HG03066 (cell line): ENCODE measurements at regions not wholly inside any gene's neighbourhood (a gene's known extent, or its start where the extent isn't known, plus 50 kb on each side); places are given as distances from the start of the nearest gene placed in this dataset.

Source experiments
- ATAC-seq: cut with Tn5 transposase; IDR thresholded peaks from one replicate; pipeline ENCODE4 v1.9.1; 2021; ENCODE audit warnings: low read depth; ENCODE audit not compliant: unreplicated experiment

DNA sequence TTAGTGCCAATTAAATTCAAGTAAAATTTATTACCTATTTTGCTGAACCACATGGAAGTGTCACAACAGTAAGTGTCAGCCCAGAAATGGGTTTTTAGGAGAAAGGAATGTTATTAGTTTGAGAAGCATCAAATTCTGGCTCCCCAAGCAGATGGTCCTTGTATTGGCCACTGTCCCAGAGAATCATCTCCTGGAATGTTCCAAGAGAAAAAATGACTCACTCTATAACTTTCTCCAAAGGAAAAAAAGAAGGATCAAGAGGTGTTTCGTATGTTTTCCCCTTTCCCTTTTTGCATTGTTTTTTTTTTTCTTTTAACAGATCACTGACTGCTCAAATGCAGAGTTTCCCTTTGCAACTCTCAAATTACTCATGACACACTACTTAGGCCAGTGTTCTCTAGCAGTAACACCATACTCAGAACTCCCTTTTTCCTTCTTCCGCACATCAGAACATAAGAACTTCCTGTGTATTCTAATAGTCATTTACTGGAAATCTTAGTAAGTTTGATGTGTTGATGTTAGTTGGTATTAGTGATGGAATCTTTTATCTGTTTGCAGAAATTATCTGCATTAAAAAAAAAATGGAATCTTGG is 390.3 kb downstream of the GPD2 start:
- no peak for ATAC-seq

DNA sequence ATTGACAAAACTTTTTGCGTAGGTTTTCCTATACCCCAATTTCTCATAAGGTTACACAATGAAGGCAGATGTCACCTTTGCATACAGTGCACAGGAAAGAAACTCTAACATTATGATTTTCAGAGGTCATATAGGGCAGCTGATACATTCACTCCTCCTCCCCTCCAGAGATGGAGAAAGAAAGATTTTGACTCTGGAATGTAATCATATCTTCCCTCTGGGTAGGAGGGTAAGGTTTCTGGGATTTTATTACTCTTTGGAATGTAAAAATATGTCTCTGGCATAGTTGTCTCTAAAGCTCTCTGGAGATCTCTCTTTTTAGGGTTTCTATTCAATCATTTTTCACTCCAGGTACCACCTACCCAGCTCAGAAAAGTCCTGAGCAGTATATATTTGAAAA is 398.3 kb downstream of the GPD2 start:
- ATAC-seq: no peak

DNA sequence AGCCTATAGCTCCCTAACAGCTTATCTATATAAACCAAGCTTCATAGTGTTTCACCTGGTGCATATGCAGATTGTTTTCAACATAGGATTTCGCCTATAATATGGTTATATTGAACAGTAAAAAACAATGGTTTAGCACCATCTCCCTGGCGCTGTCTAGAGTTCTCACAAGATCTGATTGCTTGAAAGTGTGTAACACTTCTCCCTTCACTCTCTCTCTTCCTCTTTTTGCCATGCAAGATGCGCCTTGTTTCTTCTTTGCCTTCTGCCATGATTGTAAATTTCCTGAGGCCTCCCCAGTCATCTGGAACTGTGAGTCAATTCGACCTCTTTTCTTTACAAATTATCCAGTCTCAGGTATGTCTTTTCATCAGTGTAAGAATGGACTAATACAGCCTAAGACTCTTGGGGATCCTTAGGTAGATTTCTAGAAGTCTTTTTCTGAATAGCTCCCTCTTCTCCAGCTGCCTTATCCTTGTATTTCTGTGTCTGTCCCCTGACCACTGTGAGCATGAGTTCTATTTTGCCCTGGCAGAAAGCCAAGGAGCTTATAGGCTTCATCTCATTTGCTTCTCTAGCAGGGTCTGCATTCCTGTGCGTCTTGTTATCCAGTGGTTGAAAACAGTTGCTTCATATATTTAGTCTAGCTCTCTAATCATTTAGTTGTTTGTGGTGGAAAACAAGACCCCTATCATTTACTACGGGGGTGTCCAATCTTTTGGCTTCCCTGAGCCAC is 401.6 kb downstream of the GPD2 start:
- ATAC-seq: no peak

DNA sequence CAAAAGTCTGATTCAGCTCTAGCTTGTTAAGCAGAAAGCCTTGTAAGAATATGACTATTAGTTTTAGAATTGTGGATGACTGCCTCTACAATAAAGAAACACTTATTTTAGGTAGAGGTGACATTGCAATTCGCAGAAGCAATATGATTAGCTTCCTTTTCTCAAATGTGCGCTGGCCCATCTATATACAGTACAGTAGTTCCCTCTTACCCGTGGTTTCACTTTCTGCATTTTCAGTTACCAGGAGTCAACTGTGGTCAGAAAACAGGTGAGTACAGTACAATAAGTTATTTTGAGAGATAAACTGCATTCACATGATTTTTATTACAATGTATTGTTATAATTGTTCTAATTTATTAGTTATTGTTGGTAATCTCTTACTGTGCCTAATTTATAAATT is 405.1 kb downstream of the GPD2 start:
- ATAC-seq: peak; percentile 52

DNA sequence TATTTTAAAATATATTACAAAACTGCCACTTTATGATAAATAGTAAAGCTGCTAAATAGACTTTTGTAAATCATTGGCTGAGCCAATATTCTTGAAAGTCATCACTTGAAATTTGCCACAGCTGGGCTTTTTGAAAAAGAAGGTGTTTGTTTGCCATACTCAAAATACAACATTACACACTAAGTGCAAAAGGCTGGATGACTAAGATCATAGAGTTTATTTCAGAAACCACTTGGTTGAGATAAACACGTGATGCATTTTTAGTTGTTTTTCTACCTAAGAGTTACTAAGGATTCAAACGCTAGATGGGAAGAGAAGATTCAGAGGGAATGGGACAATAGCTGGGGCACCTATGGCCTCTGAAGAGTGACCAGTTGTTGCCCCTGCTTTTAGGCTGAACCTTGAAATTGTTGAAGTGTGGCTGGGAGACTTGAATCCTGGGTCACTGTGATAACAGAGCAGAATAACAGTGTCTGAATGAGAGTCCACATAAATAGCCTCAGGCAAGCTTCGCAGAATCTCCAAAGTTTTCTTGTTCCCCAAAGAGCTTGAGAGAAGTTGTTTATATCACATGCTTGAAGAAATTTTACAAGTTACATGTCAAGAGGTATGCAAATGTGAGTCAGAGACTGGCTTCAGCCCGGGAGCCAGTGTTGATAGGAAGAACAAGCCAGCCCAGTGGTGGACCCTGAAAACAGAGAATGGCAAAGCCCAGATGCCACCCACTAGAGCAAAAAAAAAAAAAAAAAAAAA is 409.8 kb downstream of the GPD2 start:
- ATAC-seq: no peak

DNA sequence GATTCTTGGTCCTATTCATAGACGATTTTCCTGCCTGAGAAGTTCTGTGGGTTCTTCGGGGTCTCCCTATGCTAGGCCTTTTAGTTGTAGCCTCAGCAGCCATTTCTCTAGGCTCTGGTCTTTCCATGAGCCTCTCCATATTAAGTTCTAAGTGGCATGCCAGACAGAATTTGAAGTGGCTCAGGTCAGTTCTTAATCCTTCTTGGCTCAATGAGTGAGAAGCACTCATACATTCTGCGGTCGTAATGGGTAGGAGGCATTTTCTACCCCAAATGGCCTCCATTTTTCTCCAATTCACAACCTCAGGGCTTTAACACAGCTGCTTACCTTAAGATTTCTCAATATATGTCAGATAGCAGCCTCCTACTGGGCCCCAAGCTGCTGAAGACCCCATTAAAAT is 405.3 kb upstream of the GALNT5 start:
- no peak for ATAC-seq

DNA sequence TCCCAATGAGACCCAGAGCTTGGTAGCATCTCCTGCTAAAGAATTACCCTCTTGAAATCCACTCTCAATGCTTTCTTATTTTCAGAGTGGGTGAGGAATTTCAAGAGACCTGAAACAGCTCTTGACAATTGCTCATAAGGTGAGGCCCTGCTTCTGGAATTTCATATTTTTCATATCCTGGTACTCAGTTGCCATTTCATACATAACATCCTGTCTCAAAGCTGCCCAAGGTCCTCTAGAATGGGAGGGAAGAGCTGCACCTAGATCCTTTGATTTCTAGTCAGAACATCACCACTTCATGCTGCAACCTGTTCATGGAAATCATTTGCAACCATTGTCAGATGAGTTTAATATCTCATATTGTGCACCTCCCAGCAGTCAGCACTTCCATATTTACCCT is 404.8 kb upstream of the GALNT5 start:
- no peak for ATAC-seq

DNA sequence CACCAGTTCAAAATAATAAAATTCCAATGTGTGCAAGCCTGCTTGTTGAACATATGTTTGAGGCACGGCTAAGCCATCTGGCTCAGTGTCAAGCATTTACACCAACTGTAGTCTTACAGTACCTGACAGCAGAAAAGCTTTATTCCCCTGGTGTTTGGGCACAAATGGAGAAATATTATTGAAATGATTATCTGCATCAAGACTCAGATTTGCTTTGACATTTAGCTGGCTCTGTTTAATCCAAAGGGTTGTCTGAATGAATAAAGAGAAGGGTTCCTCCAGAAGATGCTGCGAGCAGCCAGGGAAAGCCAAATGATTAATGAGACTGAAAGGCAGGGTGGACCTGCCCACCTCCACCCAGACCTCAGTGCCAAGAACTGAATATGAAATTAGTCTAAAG is 393.2 kb upstream of the GALNT5 start:
- ATAC-seq: no peak

DNA sequence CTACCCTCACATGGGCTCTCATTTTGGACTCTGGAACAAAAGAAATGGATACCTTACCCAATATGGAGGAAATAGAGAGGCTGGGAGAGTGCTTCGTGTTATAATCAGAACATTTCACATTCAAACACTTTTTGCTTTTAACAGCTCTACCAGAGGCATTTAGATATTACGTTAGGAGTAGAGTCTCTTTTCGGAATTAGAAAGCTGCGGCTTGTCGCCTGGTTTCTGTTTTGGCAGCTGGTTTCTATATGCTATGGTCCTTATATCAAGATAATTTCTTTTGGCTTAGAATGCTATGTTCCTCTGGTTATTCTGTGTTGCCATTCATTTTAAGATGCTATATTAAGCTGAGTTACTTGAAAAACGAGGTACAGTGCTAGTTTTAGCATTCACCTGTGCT is 392.8 kb upstream of the GALNT5 start:
- ATAC-seq: no peak

DNA sequence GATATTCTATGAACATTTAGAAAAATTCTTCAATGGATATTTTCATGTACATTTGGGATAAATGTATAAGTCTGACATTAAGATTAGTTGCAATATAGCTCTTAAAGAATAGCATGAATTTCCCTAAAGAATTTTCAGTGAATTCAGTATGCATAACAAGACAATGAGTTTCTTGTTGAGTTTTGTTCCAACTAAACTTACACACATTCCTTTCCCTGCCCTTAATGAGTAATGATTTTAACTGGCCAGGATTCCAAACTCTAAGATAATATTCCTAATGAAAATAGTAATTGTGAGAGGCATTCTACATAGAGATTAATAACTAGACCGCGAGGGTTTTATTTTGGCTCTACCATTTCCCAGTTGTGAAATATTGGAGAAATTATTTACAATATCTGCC is 390.3 kb upstream of the GALNT5 start:
- no peak for ATAC-seq

DNA sequence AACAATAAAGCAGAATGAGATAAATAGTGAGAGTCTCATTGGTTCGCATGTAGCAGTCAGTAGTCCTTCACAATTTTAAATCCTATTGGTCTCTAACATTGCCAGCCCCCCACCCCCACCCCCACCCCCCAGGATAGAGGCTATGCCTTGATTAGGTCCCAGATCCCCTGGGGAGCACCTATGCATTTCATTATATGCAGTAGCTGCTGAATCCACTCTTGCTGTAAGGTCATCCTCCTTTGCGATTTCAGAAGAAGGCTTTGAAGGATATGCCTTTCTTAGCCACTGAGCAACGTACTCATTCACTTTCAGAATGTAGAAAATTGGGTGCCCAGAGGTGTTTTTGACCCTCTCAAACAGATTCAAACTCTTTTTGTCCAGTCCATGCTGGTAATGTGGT is 382.8 kb upstream of the GALNT5 start:
- no peak for ATAC-seq

DNA sequence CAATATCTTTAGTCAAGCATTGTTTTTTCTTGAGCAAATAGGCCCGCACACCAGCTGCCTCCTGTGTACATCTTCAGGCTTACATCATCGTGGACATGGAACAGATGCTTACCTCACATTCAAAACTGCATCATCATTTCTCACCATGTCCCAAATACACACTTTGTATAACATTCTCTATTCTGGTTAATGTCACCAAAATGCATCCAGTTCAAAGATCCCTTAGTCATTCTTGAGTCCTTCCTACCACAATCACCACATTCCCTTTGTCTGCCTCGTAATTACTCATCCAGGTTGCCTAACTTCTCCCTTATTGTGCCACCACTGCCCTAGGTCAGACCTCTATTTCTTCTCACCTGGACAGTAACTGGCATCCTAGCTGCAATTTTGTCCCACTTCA is 373.7 kb upstream of the GALNT5 start:
- no peak for ATAC-seq

DNA sequence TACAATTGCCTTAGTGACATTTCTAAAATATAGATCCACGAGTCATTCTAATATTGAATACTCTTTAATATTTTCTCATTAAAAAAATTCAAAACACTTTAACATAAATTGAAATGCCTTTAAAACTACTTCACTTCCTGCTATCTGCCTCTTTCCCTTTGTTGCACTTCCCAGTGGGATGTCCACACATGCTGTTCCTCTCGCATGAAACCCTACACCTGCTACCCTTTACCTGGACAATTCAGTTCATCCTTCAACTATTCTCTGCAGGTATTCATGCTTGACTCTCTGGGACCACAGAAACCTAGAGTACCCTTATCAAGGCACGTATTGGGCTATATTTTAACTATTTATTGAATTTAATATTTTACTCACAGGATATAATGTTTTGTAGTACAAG is 373.3 kb upstream of the GALNT5 start:
- ATAC-seq: no peak

DNA sequence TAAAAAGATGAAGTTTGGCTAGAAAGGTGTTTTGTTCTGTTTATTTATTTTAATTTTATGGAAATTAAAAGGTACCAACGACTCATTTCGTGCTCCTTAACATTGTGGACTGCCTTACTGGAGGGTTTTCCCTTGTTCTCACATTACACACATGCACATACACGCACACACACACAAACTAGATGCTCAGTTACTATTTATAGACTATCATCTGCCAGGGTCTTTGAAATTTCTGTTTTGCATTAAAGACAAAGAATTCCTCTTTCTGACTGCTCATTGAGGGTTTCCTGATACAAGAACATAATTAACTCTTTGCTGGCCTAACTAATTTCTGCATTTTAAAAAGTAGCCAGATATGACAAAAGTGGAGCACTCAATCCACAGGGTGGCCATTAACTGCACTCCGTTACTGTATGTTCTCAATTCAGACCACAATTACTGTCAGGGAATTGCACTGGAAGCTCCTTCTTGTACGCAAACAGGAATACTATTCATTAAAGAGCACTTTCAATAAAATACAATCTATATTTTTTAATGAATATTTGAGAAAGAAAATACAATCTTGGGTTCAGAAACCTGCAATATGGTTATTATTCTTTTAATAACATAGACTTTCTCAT is 366.9 kb upstream of the GALNT5 start:
- ATAC-seq: no peak

DNA sequence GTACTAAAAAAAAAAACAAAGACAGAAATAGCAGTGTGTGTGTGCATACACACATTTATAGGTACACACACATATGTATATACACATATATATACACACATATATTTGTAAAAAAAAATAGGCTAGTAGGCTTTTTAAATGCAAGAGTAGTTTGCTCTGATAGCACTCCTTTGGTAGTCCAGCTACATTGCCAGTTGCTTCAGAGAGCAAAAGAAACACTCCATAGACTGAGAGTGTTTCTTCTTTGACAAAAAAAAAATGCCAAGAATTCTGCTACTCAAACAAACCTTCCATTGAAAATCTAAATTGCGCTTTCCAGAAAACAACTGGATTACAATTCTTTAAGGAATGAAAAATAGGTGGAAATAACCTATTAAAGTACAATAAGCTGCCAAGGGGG is 365.9 kb upstream of the GALNT5 start:
- ATAC-seq: no peak

DNA sequence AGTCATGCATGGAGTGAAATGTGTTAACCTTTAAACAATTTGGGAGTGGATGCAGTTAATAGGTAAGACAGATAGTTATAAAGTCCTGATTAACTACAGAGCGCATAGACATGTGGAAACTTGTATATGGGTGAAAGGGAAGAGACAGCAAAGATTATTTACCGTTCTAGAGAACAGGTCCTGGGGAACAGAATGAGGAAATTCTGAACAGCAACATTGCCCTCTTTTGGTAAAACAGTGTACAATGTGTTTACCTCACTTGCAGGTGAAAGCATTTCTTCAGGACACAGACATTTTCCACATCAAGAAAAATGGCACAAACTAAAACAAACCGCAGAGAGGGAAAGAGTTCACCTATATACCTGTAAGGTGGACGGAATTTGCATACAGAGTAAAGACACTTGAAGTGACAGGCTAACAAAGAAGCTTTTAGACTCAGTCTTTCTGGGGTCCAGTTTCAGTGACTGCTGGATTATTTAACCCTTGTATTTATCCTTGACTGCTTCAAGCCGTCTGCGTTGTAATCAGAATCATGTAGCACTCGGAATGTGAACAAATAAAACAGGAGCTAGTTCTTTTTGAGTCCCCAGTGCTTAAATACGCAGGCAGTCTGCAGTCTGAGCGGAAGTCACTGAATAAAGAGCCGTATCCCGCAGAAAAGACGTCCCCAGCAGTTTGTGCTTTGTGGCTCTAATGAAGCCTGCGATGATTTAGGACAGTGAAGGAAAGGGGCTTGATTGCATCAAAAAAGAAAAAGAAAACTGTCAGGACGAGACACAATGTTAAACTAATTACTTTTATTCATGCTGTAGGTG is 364.8 kb upstream of the GALNT5 start:
- peak; percentile 37 for ATAC-seq

DNA sequence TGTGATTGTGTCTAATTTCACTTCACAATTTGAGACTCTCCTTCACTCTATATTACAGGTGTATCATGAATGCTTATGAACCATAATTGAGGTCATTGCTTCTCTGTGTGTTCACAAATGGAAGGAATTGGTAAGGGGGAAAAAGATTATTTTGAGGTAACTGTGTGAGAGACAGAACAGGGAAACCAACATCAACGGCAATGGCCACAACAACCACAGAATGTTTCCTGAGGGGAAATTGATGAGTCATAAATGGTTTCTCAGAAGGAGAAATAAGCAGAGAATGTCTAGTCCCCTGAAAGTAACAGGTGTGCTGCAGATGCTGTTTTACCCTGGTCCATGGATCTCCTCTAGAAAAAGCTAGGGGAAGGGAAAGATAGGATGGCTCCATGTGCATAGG is 361.2 kb upstream of the GALNT5 start:
- ATAC-seq: peak; percentile 95

DNA sequence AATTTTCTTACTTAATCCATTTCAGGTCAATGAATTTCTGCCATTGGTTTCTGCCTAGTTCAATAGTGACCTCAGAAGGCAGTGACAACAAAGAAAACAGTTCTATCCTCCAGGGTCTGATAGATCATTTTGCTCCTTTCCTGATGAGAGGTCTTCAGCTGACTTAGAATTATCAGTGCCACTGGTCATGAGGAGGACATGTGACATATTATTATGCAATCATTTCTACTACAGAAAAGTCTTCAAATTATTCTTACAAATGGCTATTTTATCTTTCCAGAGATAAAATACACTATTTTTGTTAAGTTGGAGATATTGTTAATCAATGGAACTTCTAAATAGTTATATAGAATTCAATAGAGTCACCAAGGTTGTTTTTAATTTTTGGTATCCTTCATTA is 360.0 kb upstream of the GALNT5 start:
- ATAC-seq: no peak

DNA sequence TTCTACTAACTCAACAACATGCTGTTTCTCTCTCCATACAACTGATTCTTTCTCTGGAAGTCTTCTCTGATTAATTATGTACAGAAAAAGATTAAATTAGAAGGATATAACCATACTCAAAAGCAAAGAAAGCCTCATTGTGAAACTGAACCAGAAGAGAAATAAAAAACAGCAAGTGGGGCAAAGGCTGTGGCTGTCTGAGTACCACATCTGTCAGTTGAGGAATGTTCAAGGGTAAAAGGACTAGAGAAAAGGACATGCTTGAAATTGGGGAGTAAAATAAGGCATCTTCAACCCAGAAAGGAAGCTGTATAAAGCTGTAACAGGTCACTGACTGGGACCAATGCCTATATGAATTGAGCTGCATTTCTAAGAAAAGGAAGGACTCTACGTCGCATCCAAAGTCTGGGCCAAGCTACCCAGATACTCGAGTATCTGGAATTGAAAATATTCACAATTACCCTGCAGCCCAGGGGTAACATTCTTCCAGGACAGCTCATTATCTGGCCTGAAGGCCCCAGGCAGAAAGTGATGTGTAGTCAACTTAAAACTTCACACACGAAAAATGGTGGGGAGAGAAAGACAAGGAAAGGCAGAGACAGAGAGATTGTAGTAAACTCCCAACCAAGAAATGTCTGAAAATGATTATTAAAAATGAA is 356.0 kb upstream of the GALNT5 start:
- no peak for ATAC-seq

DNA sequence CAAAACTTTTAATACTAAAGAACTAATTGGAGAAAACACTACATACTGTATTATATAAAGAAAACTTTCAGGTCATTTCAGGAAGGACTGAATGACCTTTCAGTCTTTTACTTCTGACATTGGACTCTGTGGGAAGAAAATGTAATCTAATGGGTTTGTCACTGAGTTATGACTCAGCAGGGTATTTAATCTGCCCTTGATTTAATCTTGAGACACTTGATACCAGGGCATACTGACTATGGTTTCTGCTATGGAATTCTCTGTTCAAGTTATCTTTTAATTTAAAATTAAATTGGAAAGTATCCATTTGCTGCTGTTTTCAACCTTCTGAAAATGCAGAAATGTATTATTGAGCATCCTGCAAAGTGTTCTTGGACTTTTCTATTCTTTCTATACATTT is 354.2 kb upstream of the GALNT5 start:
- no peak for ATAC-seq
